B cell (primary cell): ENCODE measurements at regions not wholly inside any gene's neighbourhood (a gene's known extent, or its start where the extent isn't known, plus 50 kb on each side); places are given as distances from the start of the nearest gene placed in this dataset.

Experiments used
- ATAC-seq: fragments of 200-7000 bp; cut with Tn5 transposase; one replicate; pipeline ENCODE4 v1.10.0; 2021; ENCODE audit warnings: low read depth, mild to moderate bottlenecking, moderate number of reproducible peaks, moderate library complexity
- CTCF ChIA-PET: fragments of 350-600 bp; sonication (Branson Sonifier 250); formaldehyde crosslinking; loops from one replicate; lab custom pipeline; 2021; ENCODE audit warnings: antibody characterized with exemption, inconsistent platforms; lab: Charles Lee
- POLR2A ChIA-PET: fragments of 350-600 bp; sonication (Branson Sonifier 250); formaldehyde crosslinking; loops from one replicate; lab custom pipeline; 2021; ENCODE audit warnings: antibody characterized with exemption; lab: Charles Lee
- DNase-seq: peaks from one replicate; pipeline ENCODE4 v3.0.0; 2013
- H2AFZ ChIP-seq: 2 replicates; pipeline ENCODE4 v1.6.1; 2012; ENCODE audit warnings: mild to moderate bottlenecking, low read depth, low read length; ENCODE audit not compliant: insufficient read depth, poor library complexity, severe bottlenecking
- H3K27ac ChIP-seq, 2 donors: 1 replicate in 1 of 2; 2 replicates in 1 of 2; pipeline ENCODE4 v1.5.1; 2012 to 2013; ENCODE audit warnings: low read length in 2 of 2, mild to moderate bottlenecking in 2 of 2, moderate library complexity in 1 of 2
- H3K27me3 ChIP-seq, 4 experiments: fragments of 200-600 bp in 1 of 4; sonication (generic) in 1 of 4; replicated peaks in 1 of 4; 1 replicate in 2 of 4; 2 replicates in 2 of 4; pipeline versions ENCODE4 v1.6.1 to v1.7.0; 2013 to 2016; ENCODE audit warnings: low read length in 3 of 4, mild to moderate bottlenecking in 2 of 4, mixed read lengths in 1 of 4, moderate library complexity in 1 of 4; ENCODE audit not compliant: insufficient read depth in 4 of 4, control insufficient read depth in 3 of 4; ENCODE audit errors: control extremely low read depth in 1 of 4
- H3K36me3 ChIP-seq, 2 experiments: replicated peaks in 1 of 2; 1 replicate in 1 of 2; 2 replicates in 1 of 2; pipeline versions ENCODE4 v1.6.1 to v1.7.1; 2013; ENCODE audit warnings: low read length in 1 of 2; ENCODE audit not compliant: insufficient read depth in 2 of 2, control insufficient read depth in 1 of 2; ENCODE audit errors: control extremely low read depth in 1 of 2, extremely low read depth in 1 of 2
- H3K4me1 ChIP-seq, 2 donors: fragments of 200-600 bp in 1 of 2; sonication (generic) in 1 of 2; 1 replicate in 1 of 2; 2 replicates in 1 of 2; pipeline versions ENCODE4 v1.5.1 to v1.6.1; 2013 to 2017; ENCODE audit warnings: low read length in 2 of 2; ENCODE audit not compliant: control insufficient read depth in 2 of 2, insufficient read depth in 2 of 2
- H3K4me2 ChIP-seq: replicated peaks from 2 replicates; pipeline ENCODE3; 2012; ENCODE audit warnings: mild to moderate bottlenecking, low read depth, low read length; ENCODE audit not compliant: poor library complexity, severe bottlenecking
- H3K4me3 ChIP-seq, 5 experiments: fragments of 200-600 bp in 1 of 5; sonication (generic) in 1 of 5; 1 replicate in 3 of 5; 2 replicates in 2 of 5; pipeline versions ENCODE4 v1.5.1 to v1.7.0; 2011 to 2016; ENCODE audit warnings: low read length in 4 of 5, mild to moderate bottlenecking in 4 of 5, low read depth in 2 of 5, control low read depth in 1 of 5, moderate library complexity in 1 of 5; ENCODE audit not compliant: insufficient read depth in 1 of 5; ENCODE audit errors: control extremely low read depth in 1 of 5, extremely low read depth in 1 of 5
- H3K79me2 ChIP-seq: fragments of 200-600 bp; sonication (generic); one replicate; pipeline ENCODE4 v1.6.0; 2016; ENCODE audit warnings: low read length; ENCODE audit not compliant: control insufficient read depth, insufficient read depth
- H3K9ac ChIP-seq: fragments of 200-600 bp; sonication (generic); 2 replicates; pipeline ENCODE4 v1.6.1; 2017; ENCODE audit warnings: mild to moderate bottlenecking, low read length, moderate library complexity
- H3K9me3 ChIP-seq, 3 donors: one replicate each; pipeline versions ENCODE4 v1.6.1 to v1.7.1; 2013; ENCODE audit warnings: low read length in 2 of 3; ENCODE audit not compliant: control insufficient read depth in 2 of 3, insufficient read depth in 1 of 3; ENCODE audit errors: control extremely low read depth in 1 of 3
- H4K20me1 ChIP-seq: 2 replicates; pipeline ENCODE4 v1.6.0; 2012; ENCODE audit warnings: mild to moderate bottlenecking, low read length; ENCODE audit not compliant: insufficient read depth, control insufficient read depth, poor library complexity, severe bottlenecking
- H3K27ac Mint-ChIP-seq: one replicate; pipeline ENCODE4 v1.8.0; 2021; ENCODE audit warnings: mixed read lengths
- H3K27me3 Mint-ChIP-seq: one replicate; pipeline ENCODE4 v1.8.0; 2021; ENCODE audit warnings: mixed read lengths
- H3K4me1 Mint-ChIP-seq: one replicate; pipeline ENCODE4 v1.8.0; 2021; ENCODE audit warnings: mixed read lengths
- H3K4me3 Mint-ChIP-seq: one replicate; pipeline ENCODE4 v1.8.0; 2021; ENCODE audit warnings: mixed read lengths
- H3K9me3 Mint-ChIP-seq: one replicate; pipeline ENCODE4 v1.8.0; 2022; ENCODE audit warnings: mixed read lengths; ENCODE audit not compliant: insufficient read depth
- EZH2 ChIP-seq: IDR thresholded peaks from 2 replicates; pipeline ENCODE4 v1.6.1; 2012; ENCODE audit warnings: borderline replicate concordance, low read depth, mild to moderate bottlenecking, moderate library complexity, low read length; ENCODE audit not compliant: insufficient read depth, poor library complexity, severe bottlenecking
- WGBS: methylation state at CpG from one replicate; pipeline ENCODE4 v1.1.5; 2013; ENCODE audit warnings: missing lambda C conversion rate; ENCODE audit not compliant: insufficient coverage; 5-methylcytosine and 5-hydroxymethylcytosine counted together
- intact Hi-C: fragments of 100-400 bp; cut with micrococcal nuclease; formaldehyde crosslinking; loops from one replicate; pipeline ENCODE4 v1.10.0; 2022
- TF ChIP-seq, protein P1 (sequence below): fragments of 200-600 bp; IDR thresholded peaks from one replicate; pipeline ENCODE4 v1.8.0; 2022; ENCODE audit warnings: antibody characterized with exemption, mild to moderate bottlenecking

- Mint-ChIP-seq H3K4me3 (no peak overlapping the region), H3K27ac (no peak overlapping the region), H3K9me3 (no peaks in the 10 kb centered on the region), H3K4me1 (no peaks in the 10 kb centered on the region), H3K27me3 (peaks cover 3% of the 10 kb centered on the region)
- ATAC-seq (no peak), DNase-seq (no peak)
- no CpG with 5 or more reads among the region's 2 CpGs for WGBS
- no peaks in the 10 kb centered on the region for H3K4me1 ChIP-seq
- H2AFZ ChIP-seq = no peak overlapping the region
- H3K9ac ChIP-seq = no peak overlapping the region
- intact Hi-C loops = no loop called here
- ChIA-PET POLR2A (no interaction called here), CTCF (no interaction called here)
- H3K9me3 ChIP-seq = no peaks in the 10 kb centered on the region
- peaks cover 0 to 2% (median 0%) of the 10 kb centered on the region in 4 experiments for H3K27me3 ChIP-seq
- no peaks in the 10 kb centered on the region for H3K79me2 ChIP-seq
- H4K20me1 ChIP-seq = no peaks in the 10 kb centered on the region
- TF ChIP-seq, protein P1, sequence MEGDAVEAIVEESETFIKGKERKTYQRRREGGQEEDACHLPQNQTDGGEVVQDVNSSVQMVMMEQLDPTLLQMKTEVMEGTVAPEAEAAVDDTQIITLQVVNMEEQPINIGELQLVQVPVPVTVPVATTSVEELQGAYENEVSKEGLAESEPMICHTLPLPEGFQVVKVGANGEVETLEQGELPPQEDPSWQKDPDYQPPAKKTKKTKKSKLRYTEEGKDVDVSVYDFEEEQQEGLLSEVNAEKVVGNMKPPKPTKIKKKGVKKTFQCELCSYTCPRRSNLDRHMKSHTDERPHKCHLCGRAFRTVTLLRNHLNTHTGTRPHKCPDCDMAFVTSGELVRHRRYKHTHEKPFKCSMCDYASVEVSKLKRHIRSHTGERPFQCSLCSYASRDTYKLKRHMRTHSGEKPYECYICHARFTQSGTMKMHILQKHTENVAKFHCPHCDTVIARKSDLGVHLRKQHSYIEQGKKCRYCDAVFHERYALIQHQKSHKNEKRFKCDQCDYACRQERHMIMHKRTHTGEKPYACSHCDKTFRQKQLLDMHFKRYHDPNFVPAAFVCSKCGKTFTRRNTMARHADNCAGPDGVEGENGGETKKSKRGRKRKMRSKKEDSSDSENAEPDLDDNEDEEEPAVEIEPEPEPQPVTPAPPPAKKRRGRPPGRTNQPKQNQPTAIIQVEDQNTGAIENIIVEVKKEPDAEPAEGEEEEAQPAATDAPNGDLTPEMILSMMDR = no peak
- no peak for TF ChIP-seq EZH2
- no peak overlapping the region for H3K4me2 ChIP-seq
- no peaks in the 10 kb centered on the region for H3K36me3 ChIP-seq
- H3K4me3 ChIP-seq = no peak overlapping the region
- no peak overlapping the region for H3K27ac ChIP-seq
These were observed 135.8 kb upstream of the MAP3K7 start for GRCh38 chr6:90722648-90723047.

- TF ChIP-seq, protein P1 = no peak
- no peak for TF ChIP-seq EZH2
- no peaks in the 10 kb centered on the region for H3K79me2 ChIP-seq
- no peaks in the 10 kb centered on the region for H3K36me3 ChIP-seq
- H3K9ac ChIP-seq = no peak overlapping the region
- H3K27me3 Mint-ChIP-seq = peaks cover 3% of the 10 kb centered on the region
- H3K4me1 ChIP-seq = no peaks in the 10 kb centered on the region
- CTCF ChIA-PET = no interaction called here
- H4K20me1 ChIP-seq = no peaks in the 10 kb centered on the region
- POLR2A ChIA-PET = no interaction called here
- no peaks in the 10 kb centered on the region for H3K9me3 Mint-ChIP-seq
- H3K4me2 ChIP-seq = no peak overlapping the region
- no CpG with 5 or more reads among the region's 1 CpG for WGBS
- intact Hi-C loops = no loop called here
- no peaks in the 10 kb centered on the region for H3K4me1 Mint-ChIP-seq
- no peak overlapping the region for H3K4me3 Mint-ChIP-seq
- H3K9me3 ChIP-seq = no peaks in the 10 kb centered on the region
- no peak overlapping the region for H2AFZ ChIP-seq
- no peak overlapping the region for H3K27ac Mint-ChIP-seq
- no peak overlapping the region for H3K4me3 ChIP-seq
- no peak overlapping the region for H3K27ac ChIP-seq
- DNase-seq (no peak), ATAC-seq (no peak)
- no peaks in the 10 kb centered on the region for H3K27me3 ChIP-seq
These were observed 133.5 kb upstream of the MAP3K7 start for GRCh38 chr6:90720404-90720803.
